HepG2 (cell line): ENCODE measurements at regions not wholly inside any gene's neighbourhood (a gene's known extent, or its start where the extent isn't known, plus 50 kb on each side); places are given as distances from the start of the nearest gene placed in this dataset.

Experiments
- DNMT1 ChIP-seq: sonication (generic); formaldehyde crosslinking; IDR thresholded peaks from 2 replicates; pipeline ENCODE4 v1.5.1; 2020; ENCODE audit warnings: mild to moderate bottlenecking, missing genetic modification reagents
- NFE2 ChIP-seq: sonication (generic); formaldehyde crosslinking; IDR thresholded peaks from 2 replicates; pipeline ENCODE4 v1.4.0; 2020; ENCODE audit warnings: missing genetic modification reagents
- RFX5 ChIP-seq: IDR thresholded peaks from 2 replicates; pipeline ENCODE4 v1.6.1; 2011; ENCODE audit warnings: low read depth, low read length, improper control_type of control experiment
- TAF1 ChIP-seq: sonication (generic); formaldehyde crosslinking; IDR thresholded peaks from 2 replicates; pipeline ENCODE4 v1.4.0; 2020; ENCODE audit warnings: missing genetic modification reagents
- ZBTB1 ChIP-seq: sonication (generic); formaldehyde crosslinking; IDR thresholded peaks from 2 replicates; pipeline ENCODE4 v1.4.0; 2020; ENCODE audit warnings: missing genetic modification reagents, borderline replicate concordance
- ZBTB7A ChIP-seq: sonication (generic); formaldehyde crosslinking; IDR thresholded peaks from 2 replicates; pipeline ENCODE4 v1.8.0; 2022; ENCODE audit warnings: mild to moderate bottlenecking, missing genetic modification reagents
- TF ChIP-seq, protein P1 (sequence below): IDR thresholded peaks from 2 replicates; pipeline ENCODE4 v1.6.1; 2012; ENCODE audit warnings: inconsistent platforms
- TF ChIP-seq, protein P2 (sequence below), 2 experiments: sonication (generic) in 1 of 2; formaldehyde crosslinking in 1 of 2; IDR thresholded peaks; 2 replicates each; pipeline versions ENCODE4 v1.4.0 to v1.6.1; 2018 to 2020; ENCODE audit warnings: missing genetic modification reagents in 2 of 2, borderline replicate concordance in 1 of 2, low read depth in 1 of 2, mild to moderate bottlenecking in 1 of 2, missing biosample characterization in 1 of 2
- TF ChIP-seq, protein P3 (sequence below): sonication (generic); formaldehyde crosslinking; IDR thresholded peaks from 2 replicates; pipeline ENCODE4 v1.4.0; 2020; ENCODE audit warnings: missing genetic modification reagents

DNA sequence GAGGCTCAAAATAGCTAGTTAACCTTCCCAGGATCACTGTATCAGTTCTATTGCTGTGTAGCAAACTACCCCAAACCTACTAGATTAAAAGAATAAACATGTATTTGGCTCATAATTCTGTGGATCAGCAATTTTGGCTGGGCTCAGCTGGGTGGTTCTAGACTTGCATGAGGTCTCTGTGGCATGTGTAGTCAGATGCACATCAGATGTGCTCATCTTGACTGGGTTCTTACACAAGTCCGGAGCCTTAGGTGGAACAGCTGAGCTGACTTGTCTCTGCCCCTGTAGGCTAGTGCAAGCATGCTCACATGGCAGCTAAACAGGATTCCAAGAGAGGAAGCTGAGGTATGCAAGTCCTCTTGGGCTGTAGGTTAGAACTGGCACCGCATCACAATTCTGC lies 137.7 kb upstream of the PRNP start:
- TF ChIP-seq TAF1 (CRISPR knock-in tag): no peak
- no peak for TF ChIP-seq ZBTB1 (CRISPR knock-in tag)
- TF ChIP-seq ZBTB7A (CRISPR knock-in tag): no peak
- TF ChIP-seq, protein P1, sequence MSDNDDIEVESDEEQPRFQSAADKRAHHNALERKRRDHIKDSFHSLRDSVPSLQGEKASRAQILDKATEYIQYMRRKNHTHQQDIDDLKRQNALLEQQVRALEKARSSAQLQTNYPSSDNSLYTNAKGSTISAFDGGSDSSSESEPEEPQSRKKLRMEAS: no peak
- TF ChIP-seq, protein P2, sequence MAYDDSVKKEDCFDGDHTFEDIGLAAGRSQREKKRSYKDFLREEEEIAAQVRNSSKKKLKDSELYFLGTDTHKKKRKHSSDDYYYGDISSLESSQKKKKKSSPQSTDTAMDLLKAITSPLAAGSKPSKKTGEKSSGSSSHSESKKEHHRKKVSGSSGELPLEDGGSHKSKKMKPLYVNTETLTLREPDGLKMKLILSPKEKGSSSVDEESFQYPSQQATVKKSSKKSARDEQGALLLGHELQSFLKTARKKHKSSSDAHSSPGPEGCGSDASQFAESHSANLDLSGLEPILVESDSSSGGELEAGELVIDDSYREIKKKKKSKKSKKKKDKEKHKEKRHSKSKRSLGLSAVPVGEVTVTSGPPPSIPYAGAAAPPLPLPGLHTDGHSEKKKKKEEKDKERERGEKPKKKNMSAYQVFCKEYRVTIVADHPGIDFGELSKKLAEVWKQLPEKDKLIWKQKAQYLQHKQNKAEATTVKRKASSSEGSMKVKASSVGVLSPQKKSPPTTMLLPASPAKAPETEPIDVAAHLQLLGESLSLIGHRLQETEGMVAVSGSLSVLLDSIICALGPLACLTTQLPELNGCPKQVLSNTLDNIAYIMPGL (CRISPR knock-in tag; IDR thresholded peaks at IDR 0.05; ENCODE audit: borderline replicate concordance in 1 of 2, low read depth in 1 of 2): no peak
- no peak for TF ChIP-seq RFX5
- no peak for TF ChIP-seq DNMT1 (CRISPR knock-in tag)
- no peak for TF ChIP-seq NFE2 (CRISPR knock-in tag)
- TF ChIP-seq, protein P3, sequence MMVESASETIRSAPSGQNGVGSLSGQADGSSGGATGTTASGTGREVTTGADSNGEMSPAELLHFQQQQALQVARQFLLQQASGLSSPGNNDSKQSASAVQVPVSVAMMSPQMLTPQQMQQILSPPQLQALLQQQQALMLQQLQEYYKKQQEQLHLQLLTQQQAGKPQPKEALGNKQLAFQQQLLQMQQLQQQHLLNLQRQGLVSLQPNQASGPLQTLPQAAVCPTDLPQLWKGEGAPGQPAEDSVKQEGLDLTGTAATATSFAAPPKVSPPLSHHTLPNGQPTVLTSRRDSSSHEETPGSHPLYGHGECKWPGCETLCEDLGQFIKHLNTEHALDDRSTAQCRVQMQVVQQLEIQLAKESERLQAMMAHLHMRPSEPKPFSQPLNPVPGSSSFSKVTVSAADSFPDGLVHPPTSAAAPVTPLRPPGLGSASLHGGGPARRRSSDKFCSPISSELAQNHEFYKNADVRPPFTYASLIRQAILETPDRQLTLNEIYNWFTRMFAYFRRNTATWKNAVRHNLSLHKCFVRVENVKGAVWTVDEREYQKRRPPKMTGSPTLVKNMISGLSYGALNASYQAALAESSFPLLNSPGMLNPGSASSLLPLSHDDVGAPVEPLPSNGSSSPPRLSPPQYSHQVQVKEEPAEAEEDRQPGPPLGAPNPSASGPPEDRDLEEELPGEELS (CRISPR knock-in tag): no peak
